HEK293 (cell line): ENCODE measurements at regions not wholly inside any gene's neighbourhood (a gene's known extent, or its start where the extent isn't known, plus 50 kb on each side); places are given as distances from the start of the nearest gene placed in this dataset.

Source experiments
- CTCF ChIA-PET: fragments of 350-600 bp; formaldehyde crosslinking; extraction: SDS; loops from one replicate; lab custom pipeline; 2021; ENCODE audit warnings: antibody characterized with exemption; lab: Yijun Ruan, JAX
- POLR2A ChIA-PET: fragments of 300-600 bp; formaldehyde crosslinking; extraction: SDS; loops from one replicate; lab custom pipeline; 2020; ENCODE audit warnings: antibody characterized with exemption, inconsistent platforms; lab: Yijun Ruan, JAX
- H3K27ac ChIP-seq: fragments of 200-500 bp; sonication (Bioruptor generic); 2 replicates; pipeline ENCODE4 v1.5.1; 2014; ENCODE audit warnings: low read depth, low read length, control low read depth, inconsistent platforms; ENCODE audit errors: extremely low read depth
- H3K36me3 ChIP-seq, 2 experiments: fragments of 200-500 bp in 1 of 2; sonication (Bioruptor generic) in 1 of 2; 1 replicate in 1 of 2; 2 replicates in 1 of 2; pipeline ENCODE4 v1.5.1; 2014 to 2017; ENCODE audit warnings: inconsistent platforms in 2 of 2, low read length in 2 of 2; ENCODE audit not compliant: control insufficient read depth in 2 of 2, insufficient read depth in 1 of 2
- H3K4me1 ChIP-seq: fragments of 200-500 bp; sonication (Bioruptor generic); 2 replicates; pipeline ENCODE4 v1.5.1; 2014; ENCODE audit warnings: mild to moderate bottlenecking, low read length, inconsistent platforms; ENCODE audit not compliant: control insufficient read depth, insufficient read depth
- H3K4me3 ChIP-seq: 2 replicates; pipeline ENCODE4 v1.5.1; 2011; ENCODE audit warnings: low read depth, mild to moderate bottlenecking, control low read depth, low read length, moderate library complexity
- H3K9me3 ChIP-seq: fragments of 200-500 bp; sonication (Bioruptor generic); 2 replicates; pipeline ENCODE4 v1.5.1; 2014; ENCODE audit warnings: low read depth, low read length, inconsistent platforms; ENCODE audit not compliant: control insufficient read depth, insufficient read depth
- AEBP2 ChIP-seq: fragments of 450-650 bp; formaldehyde crosslinking; IDR thresholded peaks from 2 replicates; pipeline ENCODE4 v1.5.1; 2016; ENCODE audit warnings: missing biosample characterization, missing genetic modification characterization, borderline replicate concordance
- KLF1 ChIP-seq: fragments of 450-650 bp; formaldehyde crosslinking; IDR thresholded peaks from 2 replicates; pipeline ENCODE4 v1.5.1; 2016; ENCODE audit warnings: missing biosample characterization, missing genetic modification characterization
- KLF10 ChIP-seq: fragments of 450-650 bp; IDR thresholded peaks from 2 replicates; pipeline ENCODE4 v1.5.1; 2018; ENCODE audit warnings: missing biosample characterization, mild to moderate bottlenecking, missing genetic modification characterization
- MYNN ChIP-seq: fragments of 450-650 bp; formaldehyde crosslinking; IDR thresholded peaks from 2 replicates; pipeline ENCODE4 v1.5.1; 2016; ENCODE audit warnings: missing biosample characterization, missing genetic modification characterization, borderline replicate concordance
- PBX3 ChIP-seq: sonication (generic); formaldehyde crosslinking; IDR thresholded peaks from 2 replicates; pipeline ENCODE4 v1.8.1; 2022; ENCODE audit warnings: mild to moderate bottlenecking, moderate library complexity, missing genetic modification reagents
- SETDB1 ChIP-seq: IDR thresholded peaks from one replicate; pipeline ENCODE4 v1.6.1; 2017; ENCODE audit warnings: mild to moderate bottlenecking, low read length, moderate library complexity, mixed read lengths; ENCODE audit not compliant: insufficient read length
- TRIM28 ChIP-seq: IDR thresholded peaks from 2 replicates; pipeline ENCODE4 v1.6.1; 2011; ENCODE audit warnings: low read length, control low read depth, borderline replicate concordance
- YY1 ChIP-seq: fragments of 450-650 bp; formaldehyde crosslinking; IDR thresholded peaks from 2 replicates; pipeline ENCODE4 v1.5.1; 2018; ENCODE audit warnings: missing biosample characterization, missing genetic modification characterization
- ZBTB10 ChIP-seq: fragments of 450-650 bp; formaldehyde crosslinking; IDR thresholded peaks from 2 replicates; pipeline ENCODE4 v1.5.1; 2016; ENCODE audit warnings: missing biosample characterization, missing genetic modification characterization
- ZBTB11 ChIP-seq: fragments of 450-650 bp; formaldehyde crosslinking; conservative IDR thresholded peaks from 2 replicates; pipeline ENCODE4 v1.5.1; 2016; ENCODE audit warnings: low read depth, missing biosample characterization, missing genetic modification characterization
- ZFHX2 ChIP-seq: fragments of 450-650 bp; formaldehyde crosslinking; conservative IDR thresholded peaks from 2 replicates; pipeline ENCODE4 v1.5.1; 2016; ENCODE audit warnings: missing biosample characterization, missing genetic modification characterization
- ZNF133 ChIP-seq: fragments of 450-650 bp; formaldehyde crosslinking; IDR thresholded peaks from 2 replicates; pipeline ENCODE4 v1.5.1; 2016; ENCODE audit warnings: missing biosample characterization, missing genetic modification characterization
- ZNF140 ChIP-seq: fragments of 450-650 bp; formaldehyde crosslinking; IDR thresholded peaks from 2 replicates; pipeline ENCODE4 v1.5.1; 2016; ENCODE audit warnings: missing biosample characterization, missing genetic modification characterization
- ZNF157 ChIP-seq: fragments of 450-650 bp; formaldehyde crosslinking; IDR thresholded peaks from 2 replicates; pipeline ENCODE4 v1.5.1; 2016; ENCODE audit warnings: missing biosample characterization, missing genetic modification characterization
- ZNF37A ChIP-seq: fragments of 450-650 bp; IDR thresholded peaks from 2 replicates; pipeline ENCODE4 v1.5.1; 2018; ENCODE audit warnings: missing biosample characterization, missing genetic modification characterization
- ZNF510 ChIP-seq: fragments of 450-650 bp; formaldehyde crosslinking; IDR thresholded peaks from 2 replicates; pipeline ENCODE4 v1.5.1; 2018; ENCODE audit warnings: mild to moderate bottlenecking, missing genetic modification characterization, missing biosample characterization; ENCODE audit not compliant: insufficient replicate concordance
- ZNF629 ChIP-seq: fragments of 450-650 bp; formaldehyde crosslinking; IDR thresholded peaks from 2 replicates; pipeline ENCODE4 v1.5.1; 2017; ENCODE audit warnings: missing biosample characterization, missing genetic modification characterization
- ZNF670 ChIP-seq: fragments of 450-650 bp; formaldehyde crosslinking; IDR thresholded peaks from 2 replicates; pipeline ENCODE4 v1.5.1; 2016; ENCODE audit warnings: missing biosample characterization, missing genetic modification characterization, low read depth
- TF ChIP-seq, protein P1 (sequence below): fragments of 450-650 bp; formaldehyde crosslinking; IDR thresholded peaks from 2 replicates; pipeline ENCODE4 v1.5.1; 2016; ENCODE audit warnings: missing biosample characterization, missing genetic modification characterization

- TF ChIP-seq ZBTB10 (tag by site-specific recombination) (no peak), ZNF37A (tag by site-specific recombination) (no peak), YY1 (tag by site-specific recombination) (no peak), ZNF133 (tag by site-specific recombination) (no peak), ZFHX2 (peak; percentile 74), KLF1 (peak; percentile 51)
- TF ChIP-seq, protein P1, sequence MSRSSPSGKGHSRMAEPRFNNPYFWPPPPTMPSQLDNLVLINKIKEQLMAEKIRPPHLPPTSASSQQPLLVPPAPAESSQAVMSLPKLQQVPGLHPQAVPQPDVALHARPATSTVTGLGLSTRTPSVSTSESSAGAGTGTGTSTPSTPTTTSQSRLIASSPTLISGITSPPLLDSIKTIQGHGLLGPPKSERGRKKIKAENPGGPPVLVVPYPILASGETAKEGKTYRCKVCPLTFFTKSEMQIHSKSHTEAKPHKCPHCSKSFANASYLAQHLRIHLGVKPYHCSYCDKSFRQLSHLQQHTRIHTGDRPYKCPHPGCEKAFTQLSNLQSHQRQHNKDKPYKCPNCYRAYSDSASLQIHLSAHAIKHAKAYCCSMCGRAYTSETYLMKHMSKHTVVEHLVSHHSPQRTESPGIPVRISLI (tag by site-specific recombination): no peak
- TF ChIP-seq, all 188 proteins: peak for 6
These were observed 79.1 kb upstream of the DLX2 start (continued) for GRCh38 chr2:172181840-172182239.

DNA sequence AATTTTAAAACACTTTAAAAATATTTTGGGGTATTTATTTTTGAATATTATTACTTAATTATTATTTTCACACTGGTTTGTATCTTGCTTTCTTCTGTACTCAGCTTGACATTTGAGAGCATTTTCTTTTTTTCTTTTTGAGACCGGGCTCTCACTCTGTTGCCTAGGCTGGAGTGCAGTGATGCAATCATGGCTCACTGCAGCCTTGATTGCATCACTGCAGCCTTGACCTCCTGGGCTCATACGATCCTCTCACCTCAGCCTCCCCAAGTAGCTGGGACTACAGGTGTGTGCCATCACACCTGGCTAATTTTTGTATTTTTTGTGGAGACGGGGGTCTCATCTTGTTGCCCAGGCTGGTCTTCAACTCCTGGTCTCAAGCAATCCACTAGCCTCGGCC lies 79.9 kb upstream of the DLX2 start:
- Histone ChIP-seq H3K27ac (no peak overlapping the region), H3K4me1 (peaks cover 2% of the 10 kb centered on the region; the same call in 1 of the 2 replicates), H3K4me3 (no peak overlapping the region), H3K9me3 (no peaks in the 10 kb centered on the region), H3K36me3 (no peaks in the 10 kb centered on the region)
- CTCF ChIA-PET: interaction anchor here (0.7 kb wide), 1 partner anchor 522 kb away, joined by 3 read pairs; no protein-coding TSS in a partner anchor
- POLR2A ChIA-PET: no interaction called here
- peak; percentile 32; the same call in 1 of the 2 replicates for TF ChIP-seq ZNF629 (tag by site-specific recombination)
- no peak for TF ChIP-seq ZNF670 (tag by site-specific recombination)
- TF ChIP-seq MYNN (tag by site-specific recombination): no peak
- TF ChIP-seq KLF10: no peak

DNA sequence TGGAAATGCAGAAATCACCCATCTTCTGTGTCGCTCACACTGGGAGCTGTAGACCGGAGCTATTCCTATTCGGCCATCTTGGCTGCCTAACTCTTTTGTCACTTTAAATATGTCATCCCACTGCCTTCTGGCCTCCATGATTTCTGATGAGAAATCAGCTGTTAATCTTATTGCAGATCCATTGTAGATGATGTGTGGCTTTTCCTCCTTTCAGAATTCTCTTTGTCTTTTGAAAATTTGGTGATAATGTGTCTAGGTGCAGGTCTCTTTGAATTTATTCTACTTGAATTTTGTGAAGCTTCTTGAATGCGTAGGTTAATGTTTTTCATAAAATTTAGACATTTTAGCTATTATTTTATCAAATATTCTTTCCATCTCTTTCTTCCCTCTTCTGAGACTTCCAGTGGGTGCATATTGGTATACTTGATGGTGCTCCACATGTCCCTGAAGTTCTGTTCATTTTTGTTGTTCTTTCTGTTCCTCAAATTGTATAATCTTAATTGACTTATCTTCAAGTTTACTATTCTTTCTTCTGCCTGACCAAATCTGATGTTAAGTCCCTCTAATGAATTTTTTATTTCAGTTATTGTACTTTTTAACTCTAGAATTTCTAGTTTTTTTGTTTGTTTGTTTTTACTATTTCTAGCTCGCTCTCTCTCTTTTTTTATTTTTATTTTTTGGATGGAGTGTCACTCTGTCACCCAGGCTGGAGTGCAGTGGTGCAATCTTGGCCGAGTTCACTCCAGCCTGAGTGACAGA lies 90.8 kb upstream of the DLX2 start:
- Histone ChIP-seq H3K4me3 (no peak overlapping the region), H3K27ac (no peak overlapping the region), H3K4me1 (no peaks in the 10 kb centered on the region), H3K36me3 (no peaks in the 10 kb centered on the region)
- CTCF ChIA-PET: interaction anchor here (0.6 kb wide), 1 partner anchor 21 kb away, joined by 3 read pairs; no protein-coding TSS in a partner anchor
- TF ChIP-seq ZNF510 (tag by site-specific recombination) (peak; percentile 10), SETDB1 (peak; percentile 90), ZNF670 (tag by site-specific recombination) (no peak), TRIM28 (peak; percentile 61; the same call in 1 of the 2 replicates)
- TF ChIP-seq, all 188 proteins: peak for 3
- H3K9me3 ChIP-seq: no peaks in the 10 kb centered on the region
- POLR2A ChIA-PET: no interaction called here

- CTCF ChIA-PET: no interaction called here
- TF ChIP-seq AEBP2 (tag by site-specific recombination) (no peak), ZBTB11 (tag by site-specific recombination) (no peak), ZNF157 (tag by site-specific recombination) (no peak), PBX3 (no peak), ZNF140 (no peak)
These were observed 93.2 kb upstream of the DLX2 start for GRCh38 chr2:172195836-172196376.

More at GRCh38 chr2:172195836-172196376, 93.2 kb upstream of the DLX2 start:
- no peak overlapping the region for H3K27ac ChIP-seq
- H3K4me3 ChIP-seq: no peak overlapping the region
- no peaks in the 10 kb centered on the region for H3K4me1 ChIP-seq
- no peaks in the 10 kb centered on the region for H3K36me3 ChIP-seq
- H3K9me3 ChIP-seq: no peaks in the 10 kb centered on the region
- POLR2A ChIA-PET: no interaction called here
